ENCODE measurements at regions not wholly inside any gene's neighbourhood (a gene's known extent, or its start where the extent isn't known, plus 50 kb on each side); places are given as distances from the start of the nearest gene placed in this dataset.
"Not testable (repeated sequence)": the region's sequence is repeated elsewhere in the genome, so short reads cannot be mapped to it uniquely, and the experiment has no call there.

- Histone ChIP-seq H3K4me1 (ENCODE audit: low read length) (no peaks in the 10 kb centered on the region), H3K79me2 (ENCODE audit: low read length) (no peaks in the 10 kb centered on the region), H3K9me2 (replicated peaks; ENCODE audit: insufficient read depth, low read length) (no peaks in the 10 kb centered on the region), H3K9ac (ENCODE audit: low read length) (no peak overlapping the region), H2AFZ (ENCODE audit: low read length) (no peak overlapping the region), H3K36me3 (replicated peaks; ENCODE audit: insufficient read depth, low read length) (no peaks in the 10 kb centered on the region), H4K20me1 (ENCODE audit: insufficient read depth, low read length) (no peaks in the 10 kb centered on the region), H3K4me2 (ENCODE audit: low read depth, low read length) (no peak overlapping the region), H3K27ac (ENCODE audit: low read length) (no peak overlapping the region), H3K4me3 (ENCODE audit: low read length) (no peak overlapping the region), H3K9me3 (replicated peaks; ENCODE audit: insufficient read depth, low read length) (no peaks in the 10 kb centered on the region), H3K27me3 (replicated peaks; ENCODE audit: insufficient read depth, low read length) (no peaks in the 10 kb centered on the region), H3F3A (ENCODE audit: insufficient read depth, low read length) (no peaks in the 10 kb centered on the region)
- no peak for TF ChIP-seq EZH2 (optimal IDR thresholded peaks at IDR 0.05; ENCODE audit: low read depth, low read length)
- no peak for TF ChIP-seq CTCF (IDR thresholded peaks at IDR 0.05; ENCODE audit: low read length)
- TF ChIP-seq EZH2phosphoT487 (IDR thresholded peaks at IDR 0.05; ENCODE audit: low read length) = no peak
- DNase-seq = no peak
Measured at GRCh38 chr6:168171673-168172353, 92.8 kb upstream of the FRMD1 start.

GRCh38 chr6:168170841-168171601, 92.0 kb upstream of the FRMD1 start:
- H3K27me3 ChIP-seq (replicated peaks; ENCODE audit: insufficient read depth, low read length) = no peaks in the 10 kb centered on the region
- no peaks in the 10 kb centered on the region for H4K20me1 ChIP-seq (ENCODE audit: insufficient read depth, low read length)
- H3F3A ChIP-seq (ENCODE audit: insufficient read depth, low read length) = no peaks in the 10 kb centered on the region
- no peak overlapping the region for H3K9ac ChIP-seq (ENCODE audit: low read length)
- no peak overlapping the region for H3K4me3 ChIP-seq (ENCODE audit: low read length)
- H3K27ac ChIP-seq (ENCODE audit: low read length) = no peak overlapping the region
- no peaks in the 10 kb centered on the region for H3K9me3 ChIP-seq (replicated peaks; ENCODE audit: insufficient read depth, low read length)
- H3K9me2 ChIP-seq (replicated peaks; ENCODE audit: insufficient read depth, low read length) = no peaks in the 10 kb centered on the region
- TF ChIP-seq EZH2phosphoT487 (IDR thresholded peaks at IDR 0.05; ENCODE audit: low read length) = no peak
- no peak for TF ChIP-seq CTCF (IDR thresholded peaks at IDR 0.05; ENCODE audit: low read length)
- no peak for TF ChIP-seq EZH2 (optimal IDR thresholded peaks at IDR 0.05; ENCODE audit: low read depth, low read length)
- no peaks in the 10 kb centered on the region for H3K36me3 ChIP-seq (replicated peaks; ENCODE audit: insufficient read depth, low read length)
- no peak overlapping the region for H2AFZ ChIP-seq (ENCODE audit: low read length)
- no peak for DNase-seq
- no peaks in the 10 kb centered on the region for H3K4me1 ChIP-seq (ENCODE audit: low read length)
- H3K4me2 ChIP-seq (ENCODE audit: low read depth, low read length) = no peak overlapping the region
- no peaks in the 10 kb centered on the region for H3K79me2 ChIP-seq (ENCODE audit: low read length)

GRCh38 chr6:168169624-168170023, 90.6 kb upstream of the FRMD1 start:
- Histone ChIP-seq H3K9me3 (replicated peaks; ENCODE audit: insufficient read depth, low read length) (no peaks in the 10 kb centered on the region), H3K27ac (ENCODE audit: low read length) (no peak overlapping the region)

GRCh38 chr6:168168936-168169335, 89.9 kb upstream of the FRMD1 start:
- H3K27me3 ChIP-seq (replicated peaks; ENCODE audit: insufficient read depth, low read length); H3K4me2 ChIP-seq (ENCODE audit: low read depth, low read length); H3K4me1 ChIP-seq (ENCODE audit: low read length); H4K20me1 ChIP-seq (ENCODE audit: insufficient read depth, low read length); H3K9me3 ChIP-seq (replicated peaks; ENCODE audit: insufficient read depth, low read length); H3K36me3 ChIP-seq (replicated peaks; ENCODE audit: insufficient read depth, low read length); DNase-seq; H3K9ac ChIP-seq (ENCODE audit: low read length); H3K9me2 ChIP-seq (replicated peaks; ENCODE audit: insufficient read depth, low read length); H3F3A ChIP-seq (ENCODE audit: insufficient read depth, low read length); H3K4me3 ChIP-seq (ENCODE audit: low read length); H2AFZ ChIP-seq (ENCODE audit: low read length); H3K79me2 ChIP-seq (ENCODE audit: low read length); H3K27ac ChIP-seq (ENCODE audit: low read length): not testable (repeated sequence)

More at GRCh38 chr6:168169624-168170023, 90.6 kb upstream of the FRMD1 start:
- H3K9ac ChIP-seq (ENCODE audit: low read length) = no peak overlapping the region
- H3K4me3 ChIP-seq (ENCODE audit: low read length) = no peak overlapping the region
- no peak overlapping the region for H2AFZ ChIP-seq (ENCODE audit: low read length)
- TF ChIP-seq EZH2 (optimal IDR thresholded peaks at IDR 0.05; ENCODE audit: low read depth, low read length) (no peak), CTCF (IDR thresholded peaks at IDR 0.05; ENCODE audit: low read length) (no peak), EZH2phosphoT487 (IDR thresholded peaks at IDR 0.05; ENCODE audit: low read length) (no peak)
- H3K9me2 ChIP-seq (replicated peaks; ENCODE audit: insufficient read depth, low read length) = no peaks in the 10 kb centered on the region
- DNase-seq = no peak
- H3K27me3 ChIP-seq (replicated peaks; ENCODE audit: insufficient read depth, low read length) = no peaks in the 10 kb centered on the region
- H3K79me2 ChIP-seq (ENCODE audit: low read length) = no peaks in the 10 kb centered on the region
- no peaks in the 10 kb centered on the region for H3F3A ChIP-seq (ENCODE audit: insufficient read depth, low read length)
- no peaks in the 10 kb centered on the region for H4K20me1 ChIP-seq (ENCODE audit: insufficient read depth, low read length)
- H3K4me2 ChIP-seq (ENCODE audit: low read depth, low read length) = no peak overlapping the region
- no peaks in the 10 kb centered on the region for H3K36me3 ChIP-seq (replicated peaks; ENCODE audit: insufficient read depth, low read length)
- no peaks in the 10 kb centered on the region for H3K4me1 ChIP-seq (ENCODE audit: low read length)

- H3K9me3 ChIP-seq (replicated peaks; ENCODE audit: insufficient read depth, low read length); H3K4me1 ChIP-seq (ENCODE audit: low read length); H3K4me2 ChIP-seq (ENCODE audit: low read depth, low read length); H3F3A ChIP-seq (ENCODE audit: insufficient read depth, low read length); H4K20me1 ChIP-seq (ENCODE audit: insufficient read depth, low read length); H3K27me3 ChIP-seq (replicated peaks; ENCODE audit: insufficient read depth, low read length); H3K27ac ChIP-seq (ENCODE audit: low read length); DNase-seq; H3K4me3 ChIP-seq (ENCODE audit: low read length); H3K79me2 ChIP-seq (ENCODE audit: low read length); H2AFZ ChIP-seq (ENCODE audit: low read length); H3K36me3 ChIP-seq (replicated peaks; ENCODE audit: insufficient read depth, low read length); H3K9ac ChIP-seq (ENCODE audit: low read length); H3K9me2 ChIP-seq (replicated peaks; ENCODE audit: insufficient read depth, low read length): not testable (repeated sequence)
Measured at GRCh38 chr6:168168330-168168729, 89.3 kb upstream of the FRMD1 start.
